Esophagus squamous epithelium (tissue), 5 donors: ENCODE measurements at regions not wholly inside any gene's neighbourhood (a gene's known extent, or its start where the extent isn't known, plus 50 kb on each side); places are given as distances from the start of the nearest gene placed in this dataset.

Source experiments
- DNase-seq: peaks from one replicate; lab custom pipeline; 2025; lab: John Stamatoyannopoulos, UW
- H3K27ac ChIP-seq, 4 donors: fragments of 200-600 bp; sonication (generic); one replicate each; pipeline ENCODE4 v1.5.1; 2016 to 2019; ENCODE audit warnings: mild to moderate bottlenecking in 1 of 4
- H3K27me3 ChIP-seq, 4 donors: fragments of 200-600 bp; sonication (generic); 1 replicate in 3 of 4; 2 replicates in 1 of 4; pipeline versions ENCODE4 v1.5.1 to v1.6.0; 2017 to 2021; ENCODE audit warnings: antibody characterized with exemption in 1 of 4
- H3K36me3 ChIP-seq, 3 donors: fragments of 200-600 bp; sonication (generic); one replicate each; pipeline ENCODE4 v1.5.1; 2016 to 2019
- H3K4me1 ChIP-seq, 3 donors: fragments of 200-600 bp; sonication (generic); one replicate each; pipeline ENCODE4 v1.5.1; 2017 to 2019
- H3K4me3 ChIP-seq, 4 donors: fragments of 200-600 bp; sonication (generic); 1 replicate in 3 of 4; 2 replicates in 1 of 4; pipeline ENCODE4 v1.5.1; 2016 to 2019; ENCODE audit warnings: mild to moderate bottlenecking in 2 of 4, moderate library complexity in 1 of 4
- H3K9me3 ChIP-seq, 3 donors: fragments of 200-600 bp; sonication (generic); one replicate each; pipeline ENCODE4 v1.5.1; 2016 to 2019
- CTCF ChIP-seq, 6 experiments: fragments of 450-650 bp in 4 of 6; fragments of 200-600 bp in 2 of 6; sonication (generic) in 2 of 6; IDR thresholded peaks; one replicate each; pipeline ENCODE4 v1.5.1; 2016 to 2019; ENCODE audit warnings: antibody characterized with exemption in 6 of 6, mild to moderate bottlenecking in 4 of 6, moderate library complexity in 4 of 6
- POLR2A ChIP-seq, 4 donors: fragments of 450-650 bp; IDR thresholded peaks; one replicate each; pipeline ENCODE4 v1.6.1; 2017; ENCODE audit warnings: antibody characterized with exemption in 4 of 4, mild to moderate bottlenecking in 4 of 4, moderate library complexity in 3 of 4
- WGBS, 2 donors: methylation state at CpG; one replicate each; pipeline ENCODE4 v1.1.5; 2018; 5-methylcytosine and 5-hydroxymethylcytosine counted together
- intact Hi-C: fragments of 100-400 bp; cut with DNase I; formaldehyde crosslinking; loops from one replicate; pipeline ENCODE4 v1.15.0; 2022
- donor health status: DM: yes; HTN: yes; CAD: no.

- no peaks in the 10 kb centered on the region for H3K36me3 ChIP-seq
- no peak for TF ChIP-seq CTCF (IDR thresholded peaks at IDR 0.05)
- TF ChIP-seq POLR2A (IDR thresholded peaks at IDR 0.05) = no peak
- intact Hi-C loops = no loop called here
- H3K27ac ChIP-seq = no peak overlapping the region
- H3K27me3 ChIP-seq = no peaks in the 10 kb centered on the region
- no peak overlapping the region for H3K4me3 ChIP-seq
- no peak for DNase-seq
- no peaks in the 10 kb centered on the region for H3K4me1 ChIP-seq
- no peaks in the 10 kb centered on the region for H3K9me3 ChIP-seq
- 45 to 65% methylated on average over 5 of the region's 5 CpGs for WGBS, 2 donors
Observed at GRCh38 chr2:47254464-47254863, 78.2 kb upstream of the CALM2 start.

GRCh38 chr2:47253447-47253846 is 77.1 kb upstream of the CALM2 start:
- no peak for TF ChIP-seq CTCF (IDR thresholded peaks at IDR 0.05)
- TF ChIP-seq POLR2A (IDR thresholded peaks at IDR 0.05) = no peak
- H3K9me3 ChIP-seq = no peaks in the 10 kb centered on the region
- 85 to 95% methylated on average over 5 of the region's 5 CpGs for WGBS, 2 donors
- DNase-seq = no peak
- H3K4me3 ChIP-seq = no peak overlapping the region
- no peaks in the 10 kb centered on the region for H3K27me3 ChIP-seq
- H3K27ac ChIP-seq = no peak overlapping the region
- H3K4me1 ChIP-seq = no peaks in the 10 kb centered on the region
- intact Hi-C loops = no loop called here
- no peaks in the 10 kb centered on the region for H3K36me3 ChIP-seq

- TF ChIP-seq POLR2A (IDR thresholded peaks at IDR 0.05) = no peak
- TF ChIP-seq CTCF (IDR thresholded peaks at IDR 0.05) = no peak
- no peak for DNase-seq
- WGBS, 2 donors = 75 to 80% methylated on average over 2 of the region's 3 CpGs
- H3K4me1 ChIP-seq = no peaks in the 10 kb centered on the region
- intact Hi-C loops = no loop called here
- H3K27me3 ChIP-seq = no peaks in the 10 kb centered on the region
- no peaks in the 10 kb centered on the region for H3K36me3 ChIP-seq
- no peak overlapping the region for H3K27ac ChIP-seq
- no peaks in the 10 kb centered on the region for H3K9me3 ChIP-seq
- H3K4me3 ChIP-seq = no peak overlapping the region
Observed at GRCh38 chr2:47251404-47251675, 75.0 kb upstream of the CALM2 start.

- intact Hi-C loops = no loop called here
- no peak for DNase-seq
- H3K36me3 ChIP-seq = no peaks in the 10 kb centered on the region
- no peak overlapping the region for H3K27ac ChIP-seq
- H3K4me3 ChIP-seq = no peak overlapping the region
- no peaks in the 10 kb centered on the region for H3K9me3 ChIP-seq
- H3K4me1 ChIP-seq = no peaks in the 10 kb centered on the region
- TF ChIP-seq POLR2A (IDR thresholded peaks at IDR 0.05) (no peak), CTCF (IDR thresholded peaks at IDR 0.05) (no peak)
- WGBS, 2 donors = 65 to 75% methylated on average over 10 to 11 of the region's 11 CpGs
- no peaks in the 10 kb centered on the region for H3K27me3 ChIP-seq
Observed at GRCh38 chr2:47250586-47251403, 74.5 kb upstream of the CALM2 start.

- no peak overlapping the region for H3K27ac ChIP-seq
- no peaks in the 10 kb centered on the region for H3K36me3 ChIP-seq
- H3K4me1 ChIP-seq = no peaks in the 10 kb centered on the region
- intact Hi-C loops = no loop called here
- TF ChIP-seq POLR2A (IDR thresholded peaks at IDR 0.05) (no peak), CTCF (IDR thresholded peaks at IDR 0.05) (no peak)
- H3K9me3 ChIP-seq = no peaks in the 10 kb centered on the region
- 88 to 90% methylated on average over 6 of the region's 6 CpGs for WGBS, 2 donors
- H3K27me3 ChIP-seq = no peaks in the 10 kb centered on the region
- H3K4me3 ChIP-seq = no peak overlapping the region
- DNase-seq = no peak
Observed at GRCh38 chr2:47249931-47250330, 73.6 kb upstream of the CALM2 start.
